ENCODE measurements at regions not wholly inside any gene's neighbourhood (a gene's known extent, or its start where the extent isn't known, plus 50 kb on each side); places are given as distances from the start of the nearest gene placed in this dataset.
"Not testable (repeated sequence)": the region's sequence is repeated elsewhere in the genome, so short reads cannot be mapped to it uniquely, and the experiment has no call there.

- DNase-seq (ENCODE audit: low spot score): no peak
Measured at GRCh38 chr17:74116087-74116717, 87.3 kb upstream of the RPL38 start.

- DNase-seq (ENCODE audit: low spot score): no peak
Measured at GRCh38 chr17:74117087-74117698, 86.3 kb upstream of the RPL38 start.

- DNase-seq (ENCODE audit: low spot score): no peak
Measured at GRCh38 chr17:74117999-74118421, 85.5 kb upstream of the RPL38 start.

GRCh38 chr17:74118504-74118903 is 85.0 kb upstream of the RPL38 start:
- DNase-seq (ENCODE audit: low spot score): no peak

GRCh38 chr17:74119049-74119580 is 84.4 kb upstream of the RPL38 start:
- no peak for DNase-seq (ENCODE audit: low spot score)

GRCh38 chr17:74119965-74120364 is 83.5 kb upstream of the RPL38 start:
- DNase-seq (ENCODE audit: low spot score): no peak

- DNase-seq (ENCODE audit: low spot score): no peak
Measured at GRCh38 chr17:74123350-74123749, 80.1 kb upstream of the RPL38 start.

GRCh38 chr17:74123866-74124444 is 79.5 kb upstream of the RPL38 start:
- DNase-seq (ENCODE audit: low spot score): no peak

GRCh38 chr17:74125156-74125555 is 78.3 kb upstream of the RPL38 start:
- DNase-seq (ENCODE audit: low spot score): no peak

- no peak for DNase-seq (ENCODE audit: low spot score)
Measured at GRCh38 chr17:74126179-74126900, 77.1 kb upstream of the RPL38 start.

GRCh38 chr17:74126959-74127358 is 76.5 kb upstream of the RPL38 start:
- DNase-seq (ENCODE audit: low spot score): no peak

GRCh38 chr17:74128456-74129211 is 74.8 kb upstream of the RPL38 start:
- no peak for DNase-seq (ENCODE audit: low spot score)

- not testable (repeated sequence) for DNase-seq (ENCODE audit: low spot score)
Measured at GRCh38 chr17:74129800-74130199, 73.7 kb upstream of the RPL38 start.

- no peak for DNase-seq (ENCODE audit: low spot score)
Measured at GRCh38 chr17:74130276-74130675, 73.2 kb upstream of the RPL38 start.

- DNase-seq (ENCODE audit: low spot score): no peak
Measured at GRCh38 chr17:74130841-74131240, 72.6 kb upstream of the RPL38 start.

GRCh38 chr17:74132354-74132753 is 71.1 kb upstream of the RPL38 start:
- no peak for DNase-seq (ENCODE audit: low spot score)

GRCh38 chr17:74133740-74134139 is 69.7 kb upstream of the RPL38 start:
- no peak for DNase-seq (ENCODE audit: low spot score)

GRCh38 chr17:74134234-74134633 is 69.2 kb upstream of the RPL38 start:
- DNase-seq (ENCODE audit: low spot score): not testable (repeated sequence)

GRCh38 chr17:74134991-74135390 is 68.5 kb upstream of the RPL38 start:
- DNase-seq (ENCODE audit: low spot score): no peak

GRCh38 chr17:74135391-74136167 is 67.9 kb upstream of the RPL38 start:
- DNase-seq (ENCODE audit: low spot score): no peak

- DNase-seq (ENCODE audit: low spot score): no peak
Measured at GRCh38 chr17:74137416-74137815, 66.1 kb upstream of the RPL38 start.
